GM06990 (cell line): ENCODE measurements at regions not wholly inside any gene's neighbourhood (a gene's known extent, or its start where the extent isn't known, plus 50 kb on each side); places are given as distances from the start of the nearest gene placed in this dataset.

Source experiments
- DNase-seq: peaks from one replicate; pipeline ENCODE4 v3.0.0-alpha.2; 2011; ENCODE audit not compliant: insufficient read length; ENCODE audit errors: extremely low read depth
- H3K27me3 ChIP-seq: replicated peaks from 2 replicates; pipeline ENCODE4 v1.6.0; 2011; ENCODE audit warnings: low read length; ENCODE audit not compliant: control insufficient read depth, insufficient read depth
- H3K36me3 ChIP-seq: 2 replicates; pipeline ENCODE4 v1.5.1; 2011; ENCODE audit warnings: low read length; ENCODE audit not compliant: control insufficient read depth, insufficient read depth
- H3K4me3 ChIP-seq: replicated peaks from 2 replicates; pipeline ENCODE4 v1.5.1; 2011; ENCODE audit warnings: low read depth, mild to moderate bottlenecking, control low read depth, low read length
- CTCF ChIP-seq: IDR thresholded peaks from 2 replicates; pipeline ENCODE4 v1.5.1; 2011; ENCODE audit warnings: low read length, control low read depth, mild to moderate bottlenecking, inconsistent platforms; ENCODE audit not compliant: insufficient read depth, poor library complexity, severe bottlenecking

- Histone ChIP-seq H3K27me3 (no peaks in the 10 kb centered on the region), H3K36me3 (no peaks in the 10 kb centered on the region), H3K4me3 (no peak overlapping the region)
- no peak for DNase-seq
- TF ChIP-seq CTCF = no peak
Measured at GRCh38 chr3:17840651-17841050, 98.2 kb upstream of the TBC1D5 start.

- no peaks in the 10 kb centered on the region for H3K27me3 ChIP-seq
- no peaks in the 10 kb centered on the region for H3K36me3 ChIP-seq
- DNase-seq = no peak
- no peak overlapping the region for H3K4me3 ChIP-seq
- no peak for TF ChIP-seq CTCF
Measured at GRCh38 chr3:17840126-17840525, 97.7 kb upstream of the TBC1D5 start.

GRCh38 chr3:17836919-17837318 is 94.5 kb upstream of the TBC1D5 start:
- Histone ChIP-seq H3K4me3 (no peak overlapping the region), H3K36me3 (no peaks in the 10 kb centered on the region), H3K27me3 (no peaks in the 10 kb centered on the region)
- no peak for TF ChIP-seq CTCF
- no peak for DNase-seq

GRCh38 chr3:17836092-17836491 is 93.7 kb upstream of the TBC1D5 start:
- no peaks in the 10 kb centered on the region for H3K27me3 ChIP-seq
- no peaks in the 10 kb centered on the region for H3K36me3 ChIP-seq
- DNase-seq = no peak
- H3K4me3 ChIP-seq = no peak overlapping the region
- TF ChIP-seq CTCF = no peak

- no peak for DNase-seq
- no peaks in the 10 kb centered on the region for H3K27me3 ChIP-seq
Measured at GRCh38 chr3:17833786-17834559, 91.5 kb upstream of the TBC1D5 start.

More at GRCh38 chr3:17833786-17834559, 91.5 kb upstream of the TBC1D5 start:
- TF ChIP-seq CTCF = no peak
- Histone ChIP-seq H3K4me3 (no peak overlapping the region), H3K36me3 (no peaks in the 10 kb centered on the region)
